ENCODE measurements at regions not wholly inside any gene's neighbourhood (a gene's known extent, or its start where the extent isn't known, plus 50 kb on each side); places are given as distances from the start of the nearest gene placed in this dataset.
"Not testable (repeated sequence)": the region's sequence is repeated elsewhere in the genome, so short reads cannot be mapped to it uniquely, and the experiment has no call there.

- ATAC-seq, DNase-seq: not testable (repeated sequence)
Observed at GRCh38 chr17:445839-446238, 93.2 kb upstream of the RPH3AL start, which contains the start of gene RFLNB. Gene RFLNB, minus strand, starts transcription at chr17:445939.

- DNase-seq (no peak), ATAC-seq (peak; percentile 43)
Observed at GRCh38 chr17:444879-445454, 92.4 kb upstream of the RPH3AL start.

- no peak for ATAC-seq
- no peak for DNase-seq
Observed at GRCh38 chr17:443109-443508, 90.5 kb upstream of the RPH3AL start.

GRCh38 chr17:441155-441950, 88.7 kb upstream of the RPH3AL start:
- no peak for DNase-seq
- no peak for ATAC-seq

- no peak for ATAC-seq
Observed at GRCh38 chr17:438191-438590, 85.6 kb upstream of the RPH3AL start.

GRCh38 chr17:437545-437944, 84.9 kb upstream of the RPH3AL start:
- DNase-seq (no peak), ATAC-seq (no peak)

More at GRCh38 chr17:438191-438590, 85.6 kb upstream of the RPH3AL start:
- no peak for DNase-seq

GRCh38 chr17:436571-436970, 84.0 kb upstream of the RPH3AL start:
- DNase-seq (no peak), ATAC-seq (no peak)

- not testable (repeated sequence) for DNase-seq, ATAC-seq
Observed at GRCh38 chr17:432471-432870, 79.9 kb upstream of the RPH3AL start.

GRCh38 chr17:431494-431893, 78.9 kb upstream of the RPH3AL start:
- no peak for ATAC-seq
- no peak for DNase-seq

GRCh38 chr17:429589-429988, 77.0 kb upstream of the RPH3AL start:
- no peak for DNase-seq
- ATAC-seq, result no peak

- DNase-seq (no peak), ATAC-seq (no peak)
Observed at GRCh38 chr17:428414-428813, 75.8 kb upstream of the RPH3AL start.

GRCh38 chr17:427891-428290, 75.3 kb upstream of the RPH3AL start:
- ATAC-seq, result no peak
- DNase-seq, result no peak

- ATAC-seq (no peak), DNase-seq (no peak)
Observed at GRCh38 chr17:427327-427726, 74.7 kb upstream of the RPH3AL start.

GRCh38 chr17:422196-422930, 69.8 kb upstream of the RPH3AL start:
- no peak for DNase-seq
- no peak for ATAC-seq

- DNase-seq (no peak), ATAC-seq (no peak)
Observed at GRCh38 chr17:420479-421175, 68.0 kb upstream of the RPH3AL start.

- DNase-seq (peak; percentile 26), ATAC-seq (no peak)
Observed at GRCh38 chr17:419073-419735, 66.6 kb upstream of the RPH3AL start.

GRCh38 chr17:418421-418751, 65.8 kb upstream of the RPH3AL start:
- ATAC-seq (peak; percentile 78), DNase-seq (peak; percentile 47)

GRCh38 chr17:417691-418420, 65.2 kb upstream of the RPH3AL start:
- DNase-seq (no peak), ATAC-seq (no peak)

- DNase-seq, result peak; percentile 38
Observed at GRCh38 chr17:416293-417206, 63.9 kb upstream of the RPH3AL start.

GRCh38 chr17:413706-414380, 61.2 kb upstream of the RPH3AL start:
- DNase-seq (no peak), ATAC-seq (no peak)

More at GRCh38 chr17:416293-417206, 63.9 kb upstream of the RPH3AL start:
- peak; percentile 62 for ATAC-seq
